ENCODE measurements at regions not wholly inside any gene's neighbourhood (a gene's known extent, or its start where the extent isn't known, plus 50 kb on each side); places are given as distances from the start of the nearest gene placed in this dataset.

DNA sequence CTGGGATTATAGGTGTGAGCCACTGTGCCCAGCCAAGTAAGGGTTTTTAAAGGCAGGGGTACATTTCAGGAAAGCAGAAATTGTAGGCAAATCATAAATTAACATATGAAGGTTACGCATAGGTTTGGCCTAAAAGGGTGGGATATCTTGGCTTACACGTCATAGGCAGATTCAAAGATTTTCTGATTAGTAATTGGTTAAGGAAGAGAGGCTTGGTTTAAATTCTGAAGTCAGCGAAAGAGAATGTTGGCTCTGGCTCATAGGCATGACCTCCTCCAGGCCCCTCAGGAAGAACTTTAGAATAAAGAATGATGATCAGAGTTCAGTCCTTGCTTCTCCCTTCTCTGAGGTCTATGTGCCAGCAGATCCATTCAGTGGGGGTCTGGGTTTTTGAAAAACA is 124.8 kb upstream of the RBBP6 start:
- no peak overlapping the region for H3K4me3 ChIP-seq
- no peak for ATAC-seq (ENCODE audit: low FRiP score in 2 of 2)
- no peaks in the 10 kb centered on the region for H3K4me1 ChIP-seq
- H3K27ac ChIP-seq: no peak overlapping the region
- WGBS, 2 donors: 60 to 62% methylated on average over 3 of the region's 3 CpGs
- no peak for DNase-seq
- TF ChIP-seq EP300 (IDR thresholded peaks at IDR 0.05) (no peak), POLR2A (IDR thresholded peaks at IDR 0.05) (no peak)
- TF ChIP-seq, protein P1, sequence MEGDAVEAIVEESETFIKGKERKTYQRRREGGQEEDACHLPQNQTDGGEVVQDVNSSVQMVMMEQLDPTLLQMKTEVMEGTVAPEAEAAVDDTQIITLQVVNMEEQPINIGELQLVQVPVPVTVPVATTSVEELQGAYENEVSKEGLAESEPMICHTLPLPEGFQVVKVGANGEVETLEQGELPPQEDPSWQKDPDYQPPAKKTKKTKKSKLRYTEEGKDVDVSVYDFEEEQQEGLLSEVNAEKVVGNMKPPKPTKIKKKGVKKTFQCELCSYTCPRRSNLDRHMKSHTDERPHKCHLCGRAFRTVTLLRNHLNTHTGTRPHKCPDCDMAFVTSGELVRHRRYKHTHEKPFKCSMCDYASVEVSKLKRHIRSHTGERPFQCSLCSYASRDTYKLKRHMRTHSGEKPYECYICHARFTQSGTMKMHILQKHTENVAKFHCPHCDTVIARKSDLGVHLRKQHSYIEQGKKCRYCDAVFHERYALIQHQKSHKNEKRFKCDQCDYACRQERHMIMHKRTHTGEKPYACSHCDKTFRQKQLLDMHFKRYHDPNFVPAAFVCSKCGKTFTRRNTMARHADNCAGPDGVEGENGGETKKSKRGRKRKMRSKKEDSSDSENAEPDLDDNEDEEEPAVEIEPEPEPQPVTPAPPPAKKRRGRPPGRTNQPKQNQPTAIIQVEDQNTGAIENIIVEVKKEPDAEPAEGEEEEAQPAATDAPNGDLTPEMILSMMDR (IDR thresholded peaks at IDR 0.05): no peak
- H3K36me3 ChIP-seq: no peaks in the 10 kb centered on the region
- H3K9me3 ChIP-seq: peaks cover 0 to 14% (median 0%) of the 10 kb centered on the region in 4 donors
- no peaks in the 10 kb centered on the region for H3K27me3 ChIP-seq

- Histone ChIP-seq H3K4me1 (no peaks in the 10 kb centered on the region), H3K27ac (no peak overlapping the region), H3K9me3 (peaks cover 0 to 14% (median 0%) of the 10 kb centered on the region in 4 donors), H3K27me3 (no peaks in the 10 kb centered on the region), H3K4me3 (no peak overlapping the region), H3K36me3 (no peaks in the 10 kb centered on the region)
- ATAC-seq (ENCODE audit: low FRiP score in 2 of 2): no peak
- DNase-seq: no peak
- TF ChIP-seq POLR2A (IDR thresholded peaks at IDR 0.05) (no peak), EP300 (IDR thresholded peaks at IDR 0.05) (no peak), POLR2AphosphoS5 (IDR thresholded peaks at IDR 0.05) (no peak)
- WGBS, 2 donors: 35 to 45% methylated on average over 3 of the region's 3 CpGs
Observed at GRCh38 chr16:24418733-24419132, 120.6 kb upstream of the RBBP6 start.

DNA sequence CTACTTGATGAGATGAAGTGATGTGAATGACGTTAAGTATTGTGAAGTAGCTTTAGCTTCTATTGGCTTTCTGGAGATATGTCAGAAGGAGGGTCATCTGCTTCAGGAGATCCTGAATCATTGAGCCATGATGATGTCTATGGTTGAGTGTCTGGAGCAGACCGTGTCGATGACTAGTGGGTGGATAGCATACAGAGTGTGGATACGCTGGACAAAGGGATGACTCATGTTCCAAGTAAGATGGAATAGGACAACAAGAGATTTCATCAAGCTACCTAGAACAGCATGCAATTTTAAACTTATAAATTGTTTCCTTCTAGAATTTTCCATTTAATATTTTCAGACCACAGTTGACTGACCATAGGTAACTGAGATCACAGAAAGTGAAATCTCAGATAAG is 116.1 kb upstream of the RBBP6 start:
- ATAC-seq (ENCODE audit: low FRiP score in 2 of 2): no peak
- 85 to 87% methylated on average over 4 of the region's 4 CpGs for WGBS, 2 donors
- H3K4me3 ChIP-seq: no peak overlapping the region
- H3K9me3 ChIP-seq: no peaks in the 10 kb centered on the region
- no peak overlapping the region for H3K27ac ChIP-seq
- H3K36me3 ChIP-seq: no peaks in the 10 kb centered on the region
- no peaks in the 10 kb centered on the region for H3K4me1 ChIP-seq
- TF ChIP-seq, protein P1 (IDR thresholded peaks at IDR 0.05): no peak
- no peak for TF ChIP-seq EP300 (IDR thresholded peaks at IDR 0.05)
- TF ChIP-seq POLR2A (IDR thresholded peaks at IDR 0.05): no peak
- TF ChIP-seq POLR2AphosphoS5 (IDR thresholded peaks at IDR 0.05): no peak
- no peaks in the 10 kb centered on the region for H3K27me3 ChIP-seq
- DNase-seq: no peak

- no peaks in the 10 kb centered on the region for H3K27me3 ChIP-seq
- TF ChIP-seq, protein P1 (IDR thresholded peaks at IDR 0.05): no peak
- TF ChIP-seq POLR2A (IDR thresholded peaks at IDR 0.05) (no peak), POLR2AphosphoS5 (IDR thresholded peaks at IDR 0.05) (no peak)
- H3K4me1 ChIP-seq: no peaks in the 10 kb centered on the region
- 80 to 84% methylated on average over 3 of the region's 3 CpGs for WGBS, 2 donors
- no peak overlapping the region for H3K27ac ChIP-seq
- no peak for ATAC-seq (ENCODE audit: low FRiP score in 2 of 2)
- no peak for DNase-seq
- H3K36me3 ChIP-seq: no peaks in the 10 kb centered on the region
- no peak overlapping the region for H3K4me3 ChIP-seq
- no peaks in the 10 kb centered on the region for H3K9me3 ChIP-seq
Observed at GRCh38 chr16:24424364-24424763, 115.0 kb upstream of the RBBP6 start.

- WGBS, 2 donors: 56 to 67% methylated on average over 2 of the region's 2 CpGs
- no peak for DNase-seq
- no peak for ATAC-seq (ENCODE audit: low FRiP score in 2 of 2)
Observed at GRCh38 chr16:24427840-24428239, 111.5 kb upstream of the RBBP6 start.

More at GRCh38 chr16:24427840-24428239, 111.5 kb upstream of the RBBP6 start:
- Histone ChIP-seq H3K4me3 (no peak overlapping the region), H3K4me1 (no peaks in the 10 kb centered on the region), H3K27me3 (no peaks in the 10 kb centered on the region), H3K9me3 (no peaks in the 10 kb centered on the region), H3K36me3 (no peaks in the 10 kb centered on the region), H3K27ac (no peak overlapping the region)
- TF ChIP-seq POLR2A (IDR thresholded peaks at IDR 0.05): no peak
- TF ChIP-seq, protein P1 (IDR thresholded peaks at IDR 0.05): no peak
- no peak for TF ChIP-seq POLR2AphosphoS5 (IDR thresholded peaks at IDR 0.05)
- no peak for TF ChIP-seq EP300 (IDR thresholded peaks at IDR 0.05)
